NCI-H774 (cell line): ENCODE measurements at regions not wholly inside any gene's neighbourhood (a gene's known extent, or its start where the extent isn't known, plus 50 kb on each side); places are given as distances from the start of the nearest gene placed in this dataset.
"Not testable (repeated sequence)": the region's sequence is repeated elsewhere in the genome, so short reads cannot be mapped to it uniquely, and the experiment has no call there.

Experiments used
- DNase-seq: peaks from one replicate; lab custom pipeline; 2025; lab: John Stamatoyannopoulos, UW

DNA sequence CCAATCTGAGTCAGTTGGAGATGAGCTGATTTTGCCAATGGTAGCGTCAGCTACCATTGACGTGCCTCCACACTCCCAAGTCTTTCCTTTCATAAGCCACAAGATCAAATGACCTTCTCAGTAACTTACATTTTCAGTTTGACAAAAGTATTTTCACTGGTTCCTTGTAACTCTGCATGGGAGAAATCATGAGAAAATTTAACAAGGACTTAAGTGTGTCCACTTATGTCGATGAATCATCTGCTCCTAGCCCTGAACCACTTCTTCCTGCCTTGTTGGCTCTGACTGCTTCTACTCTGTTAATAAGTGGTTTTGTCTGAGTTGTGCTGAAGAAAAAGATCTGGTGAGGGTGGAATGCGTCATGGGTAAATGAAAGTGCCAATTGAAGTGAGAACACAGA lies 101.2 kb downstream of the NFKBIZ start:
- DNase-seq: no peak

GRCh38 chr3:101950985-101951733 lies 101.8 kb downstream of the NFKBIZ start:
- DNase-seq: no peak

- no peak for DNase-seq
Measured at GRCh38 chr3:101954361-101954760, 105.0 kb downstream of the NFKBIZ start.

GRCh38 chr3:101954936-101955335 lies 105.6 kb downstream of the NFKBIZ start:
- DNase-seq: no peak

DNA sequence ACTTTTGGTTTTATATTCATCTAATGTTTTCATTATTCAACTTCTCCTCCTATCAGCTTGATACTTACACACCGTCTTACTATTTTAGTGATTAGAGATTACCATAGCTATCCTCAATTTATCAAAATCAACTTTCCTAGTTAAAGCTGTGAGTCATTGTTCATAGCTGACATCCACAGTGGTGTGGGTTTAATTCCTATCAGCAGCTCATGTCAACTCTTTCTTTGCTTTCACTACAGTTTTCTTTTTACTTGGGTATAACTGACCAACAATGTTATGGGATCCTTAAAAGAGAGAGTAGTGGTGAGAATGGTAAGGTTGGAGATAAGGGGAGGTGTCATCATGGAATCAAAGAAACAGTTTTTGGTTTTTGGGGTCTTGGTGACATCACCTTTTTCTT lies 112.7 kb downstream of the NFKBIZ start:
- DNase-seq: no peak

- DNase-seq: no peak
Measured at GRCh38 chr3:101963902-101964362, 114.6 kb downstream of the NFKBIZ start.

DNA sequence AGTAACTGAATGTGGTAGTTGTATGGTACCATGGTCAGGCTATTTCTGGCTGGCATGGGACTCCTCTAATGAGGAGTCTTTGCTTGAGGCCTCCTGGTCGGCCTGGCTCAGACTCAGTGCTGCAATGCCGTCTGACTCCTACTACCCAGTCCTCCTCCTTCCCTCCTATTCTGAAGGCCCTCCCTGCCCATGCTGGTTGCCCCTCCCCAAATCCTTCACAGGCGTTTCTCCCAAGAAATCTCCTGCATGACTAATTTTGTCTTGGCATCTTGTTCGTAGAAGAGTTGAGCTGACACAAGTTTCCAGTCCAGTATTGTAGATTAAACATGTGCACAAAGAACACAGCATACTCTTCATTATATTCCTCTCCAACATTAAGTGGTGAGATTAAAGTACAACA lies 115.5 kb downstream of the NFKBIZ start:
- DNase-seq: no peak

DNA sequence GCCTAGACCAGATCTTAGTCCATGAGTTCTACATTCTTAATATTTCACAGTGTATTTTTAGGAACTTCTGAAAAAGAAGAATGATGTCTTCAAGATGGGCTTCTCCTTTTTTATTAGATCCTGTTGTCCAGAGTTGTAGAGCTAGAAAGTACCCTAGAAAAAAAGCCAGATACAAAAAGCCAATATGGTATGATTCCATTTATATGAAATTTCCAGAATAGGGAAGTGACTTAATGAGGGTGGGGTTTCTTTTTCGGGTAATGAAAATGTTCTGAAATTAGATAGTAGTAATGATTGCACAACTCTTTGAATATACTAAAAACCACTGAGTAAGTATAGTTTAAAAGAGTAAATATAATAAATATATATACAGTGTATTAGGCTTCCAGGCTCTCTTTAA lies 116.9 kb downstream of the NFKBIZ start:
- no peak for DNase-seq

DNA sequence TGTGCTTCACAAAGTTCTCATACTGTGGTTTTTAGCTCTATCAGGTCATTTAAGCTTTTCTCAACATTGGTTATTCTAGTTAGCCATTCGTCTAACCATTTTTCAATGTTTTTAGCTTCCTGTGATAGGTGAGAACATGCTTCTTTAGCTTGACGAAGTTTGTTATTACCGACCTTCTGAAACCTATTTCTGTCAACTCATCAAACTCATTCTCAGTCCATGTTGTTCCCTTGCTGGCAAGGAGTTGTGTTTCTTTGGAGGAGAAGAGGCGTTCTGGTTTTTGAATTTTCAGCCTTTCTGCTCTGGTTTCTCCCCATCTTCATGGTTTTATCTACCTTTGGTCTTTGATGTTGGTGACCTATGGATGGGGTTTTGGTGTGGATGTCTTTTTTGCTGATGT lies 120.9 kb downstream of the NFKBIZ start:
- no peak for DNase-seq

- DNase-seq: no peak
Measured at GRCh38 chr3:101970905-101971304, 121.6 kb downstream of the NFKBIZ start.

GRCh38 chr3:101972430-101973162 lies 123.3 kb downstream of the NFKBIZ start:
- no peak for DNase-seq

DNA sequence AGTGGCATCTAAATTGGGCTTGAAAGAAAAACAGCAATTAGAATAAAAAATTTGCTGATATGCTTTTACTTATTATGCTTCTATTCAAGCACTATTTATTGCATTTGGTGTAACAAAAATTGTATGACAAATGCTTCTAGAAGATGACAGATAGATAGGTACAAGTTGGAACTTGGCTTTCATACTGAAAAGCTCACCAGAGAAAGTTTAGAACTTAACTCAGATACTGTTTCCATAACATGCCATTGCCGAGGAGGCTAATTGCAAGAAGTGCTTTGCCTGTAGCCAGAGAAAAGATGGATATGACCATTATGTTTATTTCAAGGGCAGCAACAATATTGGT lies 123.8 kb downstream of the NFKBIZ start:
- DNase-seq: no peak

DNA sequence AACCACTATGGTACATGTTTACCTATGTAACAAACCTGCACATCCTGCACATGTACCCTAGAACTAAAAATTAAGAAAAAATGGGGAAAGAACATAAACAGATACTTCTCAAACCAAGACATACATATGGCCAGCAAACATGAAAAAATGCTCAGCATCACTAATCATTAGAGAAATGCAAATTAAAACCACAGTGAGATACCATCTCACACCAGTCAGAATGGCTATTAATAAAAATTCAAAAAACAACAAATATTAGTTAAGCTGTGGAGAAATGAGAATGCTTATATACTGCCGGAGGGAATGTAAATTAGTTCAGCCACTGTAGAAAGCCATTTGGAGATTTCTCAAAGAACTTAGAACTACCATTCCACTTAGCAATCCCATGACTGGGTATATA lies 126.1 kb downstream of the NFKBIZ start:
- not testable (repeated sequence) for DNase-seq

GRCh38 chr3:101976473-101976872 lies 127.2 kb downstream of the NFKBIZ start:
- no peak for DNase-seq

GRCh38 chr3:101978348-101978747 lies 129.0 kb downstream of the NFKBIZ start:
- DNase-seq: no peak

DNA sequence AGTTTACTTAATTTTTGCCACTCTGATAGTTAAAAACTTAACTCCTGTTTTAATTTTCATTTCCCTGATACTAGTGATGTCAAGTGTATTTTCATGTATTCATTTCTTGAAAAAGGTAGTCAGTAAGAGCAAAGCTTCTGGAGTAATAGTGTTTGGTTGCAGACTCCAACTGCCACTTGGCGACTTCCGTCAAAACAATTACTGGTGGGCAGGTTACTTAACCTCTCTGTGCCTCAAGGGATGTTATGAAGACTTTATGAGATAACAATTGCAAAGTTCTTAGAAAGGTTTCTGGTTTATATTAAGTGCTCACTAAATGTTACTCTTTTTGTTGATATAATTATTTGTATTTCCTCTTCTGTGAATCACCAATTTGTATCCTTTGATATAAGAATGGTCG lies 129.7 kb downstream of the NFKBIZ start:
- DNase-seq: no peak

- no peak for DNase-seq
Measured at GRCh38 chr3:101984356-101984755, 135.0 kb downstream of the NFKBIZ start.

DNA sequence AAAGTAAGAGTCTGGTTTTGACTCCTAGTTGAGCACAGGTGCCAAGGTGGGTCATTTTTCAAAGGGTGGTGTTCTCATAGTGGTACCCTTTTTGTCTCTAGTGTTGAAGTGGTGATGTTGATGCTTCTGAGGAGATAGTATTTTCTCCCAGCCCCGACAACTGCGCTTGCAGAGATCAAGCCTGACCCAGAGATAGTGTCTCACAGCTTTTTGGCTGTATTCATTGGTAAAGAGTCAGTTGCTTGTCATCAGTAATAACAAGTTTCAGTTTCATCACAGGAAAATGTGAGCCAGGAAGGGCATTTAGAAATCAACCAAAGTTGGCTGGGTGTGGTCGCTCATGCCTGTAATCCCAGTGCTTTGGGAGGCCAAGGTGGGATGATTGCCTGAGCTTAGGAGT lies 139.3 kb downstream of the NFKBIZ start:
- DNase-seq: no peak

- no peak for DNase-seq
Measured at GRCh38 chr3:101989578-101990200, 140.4 kb downstream of the NFKBIZ start.

DNA sequence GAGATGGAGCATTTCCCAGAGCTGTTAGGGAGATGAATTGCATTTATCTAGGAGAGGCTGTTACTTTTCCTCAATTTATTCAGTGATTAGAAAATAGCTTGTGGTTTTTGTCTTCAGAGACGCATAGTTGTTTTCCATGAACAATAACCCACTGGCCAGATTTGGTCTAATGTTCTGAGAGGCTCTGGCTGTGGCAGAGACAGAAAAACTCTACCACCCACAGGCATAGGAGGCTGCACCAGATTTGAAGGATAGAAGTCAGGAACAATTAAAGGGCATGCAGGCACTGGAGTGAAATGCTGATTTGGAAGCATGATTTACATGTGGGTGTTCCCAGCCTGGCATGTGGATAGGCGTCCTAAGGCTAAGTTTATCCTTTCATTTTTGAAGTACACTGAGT lies 143.5 kb downstream of the NFKBIZ start:
- no peak for DNase-seq

GRCh38 chr3:101994386-101994785 lies 145.1 kb downstream of the NFKBIZ start:
- no peak for DNase-seq

GRCh38 chr3:101995371-101996046 lies 146.2 kb downstream of the NFKBIZ start:
- no peak for DNase-seq

GRCh38 chr3:101996832-101997231 lies 147.5 kb downstream of the NFKBIZ start:
- no peak for DNase-seq
